ENCODE measurements at regions not wholly inside any gene's neighbourhood (a gene's known extent, or its start where the extent isn't known, plus 50 kb on each side); places are given as distances from the start of the nearest gene placed in this dataset.

- no peaks in the 10 kb centered on the region for H3K9me3 Mint-ChIP-seq (ENCODE audit: insufficient read depth)
- no peak overlapping the region for H3K4me3 Mint-ChIP-seq
- H3K27ac Mint-ChIP-seq: no peak overlapping the region
- no peak for DNase-seq
- H3K36me3 Mint-ChIP-seq (ENCODE audit: low read depth): no peaks in the 10 kb centered on the region
- ChIA-PET CTCF (interaction anchor here (1.0 to 1.7 kb wide), 5 partner anchors 10 to 418 kb away, joined by 3 to 5 read pairs (median 4); no protein-coding TSS in a partner anchor), POLR2A (no interaction called here)
- H3K4me1 Mint-ChIP-seq (ENCODE audit: low read depth): no peaks in the 10 kb centered on the region
- ATAC-seq: no peak
- H3K27me3 Mint-ChIP-seq (ENCODE audit: low read depth): no peaks in the 10 kb centered on the region
These were observed 80.1 kb upstream of the GLS start for GRCh38 chr2:190800528-190800927.

GRCh38 chr2:190802129-190802528 lies 78.5 kb upstream of the GLS start:
- CTCF ChIA-PET: interaction anchor here (1.0 to 1.3 kb wide), 3 partner anchors 8 to 419 kb away, joined by 3 to 4 read pairs (median 4); no protein-coding TSS in a partner anchor

GRCh38 chr2:190802626-190803209 lies 77.9 kb upstream of the GLS start:
- ChIA-PET POLR2A (no interaction called here), CTCF (no interaction called here)
- Mint-ChIP-seq H3K4me1 (ENCODE audit: low read depth) (peaks cover 1% of the 10 kb centered on the region), H3K27ac (no peak overlapping the region), H3K36me3 (ENCODE audit: low read depth) (no peaks in the 10 kb centered on the region), H3K27me3 (ENCODE audit: low read depth) (no peaks in the 10 kb centered on the region), H3K4me3 (no peak overlapping the region), H3K9me3 (ENCODE audit: insufficient read depth) (no peaks in the 10 kb centered on the region)
- DNase-seq (no peak), ATAC-seq (no peak)

More at GRCh38 chr2:190802129-190802528, 78.5 kb upstream of the GLS start:
- POLR2A ChIA-PET: no interaction called here
- Mint-ChIP-seq H3K4me3 (no peak overlapping the region), H3K9me3 (ENCODE audit: insufficient read depth) (no peaks in the 10 kb centered on the region), H3K36me3 (ENCODE audit: low read depth) (no peaks in the 10 kb centered on the region), H3K4me1 (ENCODE audit: low read depth) (no peaks in the 10 kb centered on the region), H3K27ac (no peak overlapping the region), H3K27me3 (ENCODE audit: low read depth) (no peaks in the 10 kb centered on the region)
- DNase-seq: no peak
- no peak for ATAC-seq

GRCh38 chr2:190804182-190804795 lies 76.3 kb upstream of the GLS start:
- Mint-ChIP-seq H3K27ac (no peak overlapping the region), H3K36me3 (ENCODE audit: low read depth) (no peaks in the 10 kb centered on the region), H3K4me1 (ENCODE audit: low read depth) (peaks cover 3% of the 10 kb centered on the region), H3K27me3 (ENCODE audit: low read depth) (no peaks in the 10 kb centered on the region), H3K9me3 (ENCODE audit: insufficient read depth) (no peaks in the 10 kb centered on the region), H3K4me3 (no peak overlapping the region)
- DNase-seq: no peak
- ChIA-PET CTCF (interaction anchor here (1.1 to 2.4 kb wide), 3 partner anchors 9 to 715 kb away, joined by 3 to 8 read pairs (median 5); no protein-coding TSS in a partner anchor), POLR2A (no interaction called here)
- ATAC-seq: no peak

- ATAC-seq (no peak), DNase-seq (no peak)
- Mint-ChIP-seq H3K9me3 (ENCODE audit: insufficient read depth) (no peaks in the 10 kb centered on the region), H3K4me3 (no peak overlapping the region), H3K27ac (no peak overlapping the region), H3K27me3 (ENCODE audit: low read depth) (no peaks in the 10 kb centered on the region), H3K4me1 (ENCODE audit: low read depth) (peaks cover 3% of the 10 kb centered on the region), H3K36me3 (ENCODE audit: low read depth) (no peaks in the 10 kb centered on the region)
- ChIA-PET POLR2A (interaction anchor here (0.6 kb wide), 1 partner anchor 495 kb away, joined by 3 read pairs; no protein-coding TSS in a partner anchor), CTCF (interaction anchor here (1.5 to 2.4 kb wide), 3 partner anchors 21 to 716 kb away, joined by 3 to 8 read pairs (median 4); no protein-coding TSS in a partner anchor)
These were observed 75.5 kb upstream of the GLS start for GRCh38 chr2:190805126-190805525.

GRCh38 chr2:190805843-190806242 lies 74.8 kb upstream of the GLS start:
- ATAC-seq: no peak
- Mint-ChIP-seq H3K27ac (no peak overlapping the region), H3K27me3 (ENCODE audit: low read depth) (no peaks in the 10 kb centered on the region), H3K4me1 (ENCODE audit: low read depth) (peaks cover 3% of the 10 kb centered on the region), H3K9me3 (ENCODE audit: insufficient read depth) (no peaks in the 10 kb centered on the region), H3K36me3 (ENCODE audit: low read depth) (no peaks in the 10 kb centered on the region), H3K4me3 (no peak overlapping the region)
- ChIA-PET CTCF (interaction anchor here (1.0 to 2.4 kb wide), 5 partner anchors 9 to 717 kb away, joined by 3 to 8 read pairs (median 4); no protein-coding TSS in a partner anchor), POLR2A (interaction anchor here (0.6 kb wide), 1 partner anchor 25 kb away, joined by 3 read pairs; no protein-coding TSS in a partner anchor)
- no peak for DNase-seq

GRCh38 chr2:190807886-190808285 lies 72.7 kb upstream of the GLS start:
- H3K27me3 Mint-ChIP-seq (ENCODE audit: low read depth): no peaks in the 10 kb centered on the region
- ATAC-seq (no peak), DNase-seq (no peak)
- ChIA-PET POLR2A (no interaction called here), CTCF (interaction anchor here (0.6 kb wide), 1 partner anchor 122 kb away, joined by 3 read pairs; no protein-coding TSS in a partner anchor)
- H3K9me3 Mint-ChIP-seq (ENCODE audit: insufficient read depth): no peaks in the 10 kb centered on the region
- peaks cover 3% of the 10 kb centered on the region for H3K4me1 Mint-ChIP-seq (ENCODE audit: low read depth)
- H3K4me3 Mint-ChIP-seq: no peak overlapping the region
- H3K27ac Mint-ChIP-seq: no peak overlapping the region
- no peaks in the 10 kb centered on the region for H3K36me3 Mint-ChIP-seq (ENCODE audit: low read depth)

GRCh38 chr2:190809139-190809764 lies 71.4 kb upstream of the GLS start:
- Mint-ChIP-seq H3K4me3 (no peak overlapping the region), H3K4me1 (ENCODE audit: low read depth) (peaks cover 3% of the 10 kb centered on the region), H3K36me3 (ENCODE audit: low read depth) (no peaks in the 10 kb centered on the region), H3K27ac (no peak overlapping the region), H3K9me3 (ENCODE audit: insufficient read depth) (no peaks in the 10 kb centered on the region), H3K27me3 (ENCODE audit: low read depth) (no peaks in the 10 kb centered on the region)
- ChIA-PET CTCF (interaction anchor here (1.3 kb wide), 1 partner anchor 28 kb away, joined by 4 read pairs; no protein-coding TSS in a partner anchor), POLR2A (interaction anchor here (0.5 to 0.6 kb wide), 2 partner anchors 52 to 1290 kb away, joined by 3 read pairs; no protein-coding TSS in a partner anchor)
- DNase-seq (no peak), ATAC-seq (no peak)

- Mint-ChIP-seq H3K36me3 (ENCODE audit: low read depth) (no peaks in the 10 kb centered on the region), H3K4me1 (ENCODE audit: low read depth) (peaks cover 3% of the 10 kb centered on the region), H3K27me3 (ENCODE audit: low read depth) (no peaks in the 10 kb centered on the region), H3K4me3 (no peak overlapping the region), H3K9me3 (ENCODE audit: insufficient read depth) (no peaks in the 10 kb centered on the region), H3K27ac (no peak overlapping the region)
- ChIA-PET CTCF (interaction anchor here (1.3 kb wide), 2 partner anchors 9 to 29 kb away, joined by 4 read pairs; no protein-coding TSS in a partner anchor), POLR2A (interaction anchor here (0.6 kb wide), 1 partner anchor 1291 kb away, joined by 3 read pairs; no protein-coding TSS in a partner anchor)
- DNase-seq (no peak), ATAC-seq (no peak)
These were observed 70.6 kb upstream of the GLS start for GRCh38 chr2:190809876-190810525.

GRCh38 chr2:190810981-190811587 lies 69.5 kb upstream of the GLS start:
- Mint-ChIP-seq H3K27ac (no peak overlapping the region), H3K27me3 (ENCODE audit: low read depth) (no peaks in the 10 kb centered on the region), H3K4me3 (no peak overlapping the region), H3K9me3 (ENCODE audit: insufficient read depth) (no peaks in the 10 kb centered on the region), H3K4me1 (ENCODE audit: low read depth) (peaks cover 3% of the 10 kb centered on the region), H3K36me3 (ENCODE audit: low read depth) (no peaks in the 10 kb centered on the region)
- POLR2A ChIA-PET: no interaction called here
- DNase-seq (no peak), ATAC-seq (no peak)
- CTCF ChIA-PET: interaction anchor here (1.3 kb wide), 1 partner anchor 10 kb away, joined by 4 read pairs; no protein-coding TSS in a partner anchor

- ATAC-seq: no peak
- ChIA-PET CTCF (no interaction called here), POLR2A (no interaction called here)
- Mint-ChIP-seq H3K4me3 (no peak overlapping the region), H3K4me1 (ENCODE audit: low read depth) (peaks cover 3% of the 10 kb centered on the region), H3K27me3 (ENCODE audit: low read depth) (no peaks in the 10 kb centered on the region), H3K27ac (no peak overlapping the region), H3K36me3 (ENCODE audit: low read depth) (no peaks in the 10 kb centered on the region), H3K9me3 (ENCODE audit: insufficient read depth) (no peaks in the 10 kb centered on the region)
- no peak for DNase-seq
These were observed 68.8 kb upstream of the GLS start for GRCh38 chr2:190811811-190812210.

All from activated CD8-positive, alpha-beta T cell treated with anti-CD3 and anti-CD28 coated beads, Interleukin-2, amount 10 ng/mL, durations not matched to agents 7 days and 5 days (primary cell).